ENCODE measurements at regions not wholly inside any gene's neighbourhood (a gene's known extent, or its start where the extent isn't known, plus 50 kb on each side); places are given as distances from the start of the nearest gene placed in this dataset.

DNA sequence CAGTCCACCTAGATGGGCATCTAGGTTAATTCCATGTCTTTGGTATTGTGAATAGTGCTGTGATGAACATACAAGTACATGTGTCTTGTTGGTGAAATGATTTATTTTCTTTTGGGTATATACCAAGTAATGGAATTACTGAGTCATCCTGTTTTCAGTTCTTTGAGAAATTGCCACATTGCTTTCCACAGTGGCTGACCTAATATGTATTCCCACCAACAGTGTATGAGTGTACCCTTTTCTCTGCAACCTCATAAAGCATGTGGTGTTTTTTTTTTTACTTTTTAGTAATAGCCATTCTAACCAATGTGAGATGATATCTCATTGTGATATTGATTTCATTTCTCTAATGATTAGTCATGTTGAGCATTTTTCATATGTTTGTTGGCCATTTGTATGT is 86.0 kb upstream of the NDN start (continued):
- TF ChIP-seq, protein P1, sequence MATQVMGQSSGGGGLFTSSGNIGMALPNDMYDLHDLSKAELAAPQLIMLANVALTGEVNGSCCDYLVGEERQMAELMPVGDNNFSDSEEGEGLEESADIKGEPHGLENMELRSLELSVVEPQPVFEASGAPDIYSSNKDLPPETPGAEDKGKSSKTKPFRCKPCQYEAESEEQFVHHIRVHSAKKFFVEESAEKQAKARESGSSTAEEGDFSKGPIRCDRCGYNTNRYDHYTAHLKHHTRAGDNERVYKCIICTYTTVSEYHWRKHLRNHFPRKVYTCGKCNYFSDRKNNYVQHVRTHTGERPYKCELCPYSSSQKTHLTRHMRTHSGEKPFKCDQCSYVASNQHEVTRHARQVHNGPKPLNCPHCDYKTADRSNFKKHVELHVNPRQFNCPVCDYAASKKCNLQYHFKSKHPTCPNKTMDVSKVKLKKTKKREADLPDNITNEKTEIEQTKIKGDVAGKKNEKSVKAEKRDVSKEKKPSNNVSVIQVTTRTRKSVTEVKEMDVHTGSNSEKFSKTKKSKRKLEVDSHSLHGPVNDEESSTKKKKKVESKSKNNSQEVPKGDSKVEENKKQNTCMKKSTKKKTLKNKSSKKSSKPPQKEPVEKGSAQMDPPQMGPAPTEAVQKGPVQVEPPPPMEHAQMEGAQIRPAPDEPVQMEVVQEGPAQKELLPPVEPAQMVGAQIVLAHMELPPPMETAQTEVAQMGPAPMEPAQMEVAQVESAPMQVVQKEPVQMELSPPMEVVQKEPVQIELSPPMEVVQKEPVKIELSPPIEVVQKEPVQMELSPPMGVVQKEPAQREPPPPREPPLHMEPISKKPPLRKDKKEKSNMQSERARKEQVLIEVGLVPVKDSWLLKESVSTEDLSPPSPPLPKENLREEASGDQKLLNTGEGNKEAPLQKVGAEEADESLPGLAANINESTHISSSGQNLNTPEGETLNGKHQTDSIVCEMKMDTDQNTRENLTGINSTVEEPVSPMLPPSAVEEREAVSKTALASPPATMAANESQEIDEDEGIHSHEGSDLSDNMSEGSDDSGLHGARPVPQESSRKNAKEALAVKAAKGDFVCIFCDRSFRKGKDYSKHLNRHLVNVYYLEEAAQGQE (IDR thresholded peaks at IDR 0.05; ENCODE audit: low read depth), result no peak
- TF ChIP-seq, protein P2, sequence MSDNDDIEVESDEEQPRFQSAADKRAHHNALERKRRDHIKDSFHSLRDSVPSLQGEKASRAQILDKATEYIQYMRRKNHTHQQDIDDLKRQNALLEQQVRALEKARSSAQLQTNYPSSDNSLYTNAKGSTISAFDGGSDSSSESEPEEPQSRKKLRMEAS (IDR thresholded peaks at IDR 0.05), result no peak
- TF ChIP-seq SRF (IDR thresholded peaks at IDR 0.05; ENCODE audit: low read depth) (no peak), ZNF274 (IDR thresholded peaks at IDR 0.05; ENCODE audit: low read depth, low read length) (no peak), EGR1 (IDR thresholded peaks at IDR 0.05; ENCODE audit: low read depth) (no peak), ELF1 (IDR thresholded peaks at IDR 0.05; ENCODE audit: borderline replicate concordance, low read depth) (no peak), EZH2 (IDR thresholded peaks at IDR 0.05) (no peak), ZFX (IDR thresholded peaks at IDR 0.05) (no peak), TCF7L2 (IDR thresholded peaks at IDR 0.05; ENCODE audit: borderline replicate concordance, extremely low read depth, insufficient read depth, insufficient read length) (no peak), CEBPB (IDR thresholded peaks at IDR 0.05; ENCODE audit: low read depth) (no peak)
- TF ChIP-seq, protein P3, sequence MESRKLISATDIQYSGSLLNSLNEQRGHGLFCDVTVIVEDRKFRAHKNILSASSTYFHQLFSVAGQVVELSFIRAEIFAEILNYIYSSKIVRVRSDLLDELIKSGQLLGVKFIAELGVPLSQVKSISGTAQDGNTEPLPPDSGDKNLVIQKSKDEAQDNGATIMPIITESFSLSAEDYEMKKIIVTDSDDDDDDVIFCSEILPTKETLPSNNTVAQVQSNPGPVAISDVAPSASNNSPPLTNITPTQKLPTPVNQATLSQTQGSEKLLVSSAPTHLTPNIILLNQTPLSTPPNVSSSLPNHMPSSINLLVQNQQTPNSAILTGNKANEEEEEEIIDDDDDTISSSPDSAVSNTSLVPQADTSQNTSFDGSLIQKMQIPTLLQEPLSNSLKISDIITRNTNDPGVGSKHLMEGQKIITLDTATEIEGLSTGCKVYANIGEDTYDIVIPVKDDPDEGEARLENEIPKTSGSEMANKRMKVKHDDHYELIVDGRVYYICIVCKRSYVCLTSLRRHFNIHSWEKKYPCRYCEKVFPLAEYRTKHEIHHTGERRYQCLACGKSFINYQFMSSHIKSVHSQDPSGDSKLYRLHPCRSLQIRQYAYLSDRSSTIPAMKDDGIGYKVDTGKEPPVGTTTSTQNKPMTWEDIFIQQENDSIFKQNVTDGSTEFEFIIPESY (IDR thresholded peaks at IDR 0.05; ENCODE audit: extremely low read depth, insufficient replicate concordance, low read length), result no peak

All from HCT116 (cell line).